Endodermal cell (in vitro differentiated cells): ENCODE measurements at regions not wholly inside any gene's neighbourhood (a gene's known extent, or its start where the extent isn't known, plus 50 kb on each side); places are given as distances from the start of the nearest gene placed in this dataset.
A peak's percentile ranks its signal among the peaks of the same experiment; 100 is the strongest.

Experiments
- DNase-seq: peaks from one replicate; pipeline ENCODE4 v3.0.0-alpha.2; 2017
- H3K27ac ChIP-seq: 2 replicates; pipeline ENCODE4 v1.5.1; 2013; ENCODE audit warnings: mild to moderate bottlenecking, low read depth, low read length, moderate library complexity
- H3K27me3 ChIP-seq: 2 replicates; pipeline ENCODE4 v1.6.1; 2013; ENCODE audit warnings: mild to moderate bottlenecking, low read length, moderate library complexity; ENCODE audit not compliant: insufficient read depth, control insufficient read depth, poor library complexity, severe bottlenecking
- H3K36me3 ChIP-seq: 2 replicates; pipeline ENCODE4 v1.7.0; 2013; ENCODE audit warnings: mild to moderate bottlenecking, low read length, moderate library complexity; ENCODE audit not compliant: control insufficient read depth, insufficient read depth
- H3K4me1 ChIP-seq: one replicate; pipeline ENCODE4 v1.7.0; 2013; ENCODE audit warnings: low read length; ENCODE audit not compliant: control insufficient read depth, insufficient read depth
- H3K4me3 ChIP-seq: 2 replicates; pipeline ENCODE4 v1.5.1; 2013; ENCODE audit warnings: mild to moderate bottlenecking, low read length, moderate library complexity
- H3K9ac ChIP-seq: 2 replicates; pipeline ENCODE4 v1.6.1; 2013; ENCODE audit warnings: mild to moderate bottlenecking, low read length, moderate library complexity; ENCODE audit not compliant: poor library complexity, severe bottlenecking; ENCODE audit errors: extremely low read depth
- H3K9me3 ChIP-seq: 2 replicates; pipeline ENCODE4 v1.6.1; 2013; ENCODE audit warnings: mild to moderate bottlenecking, low read length, moderate library complexity; ENCODE audit not compliant: control insufficient read depth
- H3K27ac Mint-ChIP-seq: 2 replicates; pipeline ENCODE4 v1.8.0; 2020; ENCODE audit warnings: mixed read lengths
- H3K27me3 Mint-ChIP-seq: 2 replicates; pipeline ENCODE4 v1.8.0; 2021; ENCODE audit warnings: mild to moderate bottlenecking, mixed read lengths; ENCODE audit not compliant: insufficient read depth
- H3K36me3 Mint-ChIP-seq: 2 replicates; pipeline ENCODE4 v1.8.0; 2020; ENCODE audit warnings: low read depth, mixed read lengths
- H3K4me1 Mint-ChIP-seq: 2 replicates; pipeline ENCODE4 v1.8.0; 2020; ENCODE audit warnings: mixed read lengths
- H3K4me3 Mint-ChIP-seq: 2 replicates; pipeline ENCODE4 v1.8.0; 2020; ENCODE audit warnings: mild to moderate bottlenecking, moderate library complexity, mixed read lengths
- H3K9me3 Mint-ChIP-seq: 2 replicates; pipeline ENCODE4 v1.8.0; 2020; ENCODE audit warnings: mild to moderate bottlenecking, mixed read lengths
- WGBS, 2 experiments: methylation state at CpG; one replicate each; pipeline versions ENCODE4 v1.1.5 to v1.1.7; 2013; ENCODE audit warnings: missing lambda C conversion rate in 2 of 2, mixed read lengths in 1 of 2; ENCODE audit not compliant: insufficient coverage in 1 of 2, insufficient read length in 1 of 2; 5-methylcytosine and 5-hydroxymethylcytosine counted together
- TF ChIP-seq, protein P1 (sequence below): fragments of 200-600 bp; sonication (generic); conservative IDR thresholded peaks from 2 replicates; pipeline ENCODE4 v1.5.0; 2021; ENCODE audit warnings: antibody characterized with exemption, mild to moderate bottlenecking

GRCh38 chr7:67306331-67306730 is 309.7 kb downstream of the TYW1 start:
- H3K27ac ChIP-seq, result no peak overlapping the region
- no peaks in the 10 kb centered on the region for H3K9me3 ChIP-seq
- Mint-ChIP-seq H3K4me3 (no peak overlapping the region), H3K36me3 (peaks cover 54% of the 10 kb centered on the region), H3K27me3 (no peaks in the 10 kb centered on the region), H3K4me1 (peaks cover 3% of the 10 kb centered on the region), H3K27ac (peak overlapping the region; percentile 27), H3K9me3 (no peaks in the 10 kb centered on the region)
- H3K4me3 ChIP-seq, result no peak overlapping the region
- no peaks in the 10 kb centered on the region for H3K4me1 ChIP-seq
- no peak for DNase-seq
- 90 to 97% methylated on average over 2 to 3 of the region's 3 CpGs for WGBS, 2 experiments
- TF ChIP-seq, protein P1, sequence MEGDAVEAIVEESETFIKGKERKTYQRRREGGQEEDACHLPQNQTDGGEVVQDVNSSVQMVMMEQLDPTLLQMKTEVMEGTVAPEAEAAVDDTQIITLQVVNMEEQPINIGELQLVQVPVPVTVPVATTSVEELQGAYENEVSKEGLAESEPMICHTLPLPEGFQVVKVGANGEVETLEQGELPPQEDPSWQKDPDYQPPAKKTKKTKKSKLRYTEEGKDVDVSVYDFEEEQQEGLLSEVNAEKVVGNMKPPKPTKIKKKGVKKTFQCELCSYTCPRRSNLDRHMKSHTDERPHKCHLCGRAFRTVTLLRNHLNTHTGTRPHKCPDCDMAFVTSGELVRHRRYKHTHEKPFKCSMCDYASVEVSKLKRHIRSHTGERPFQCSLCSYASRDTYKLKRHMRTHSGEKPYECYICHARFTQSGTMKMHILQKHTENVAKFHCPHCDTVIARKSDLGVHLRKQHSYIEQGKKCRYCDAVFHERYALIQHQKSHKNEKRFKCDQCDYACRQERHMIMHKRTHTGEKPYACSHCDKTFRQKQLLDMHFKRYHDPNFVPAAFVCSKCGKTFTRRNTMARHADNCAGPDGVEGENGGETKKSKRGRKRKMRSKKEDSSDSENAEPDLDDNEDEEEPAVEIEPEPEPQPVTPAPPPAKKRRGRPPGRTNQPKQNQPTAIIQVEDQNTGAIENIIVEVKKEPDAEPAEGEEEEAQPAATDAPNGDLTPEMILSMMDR, result no peak
- no peak overlapping the region for H3K9ac ChIP-seq
- H3K27me3 ChIP-seq, result no peaks in the 10 kb centered on the region
- H3K36me3 ChIP-seq, result peaks cover 62% of the 10 kb centered on the region

GRCh38 chr7:67309764-67310549 is 313.3 kb downstream of the TYW1 start:
- H3K4me3 ChIP-seq, result no peak overlapping the region
- H3K4me1 ChIP-seq, result no peaks in the 10 kb centered on the region
- no peak overlapping the region for H3K27ac Mint-ChIP-seq
- H3K4me3 Mint-ChIP-seq, result no peak overlapping the region
- DNase-seq, result no peak
- no peaks in the 10 kb centered on the region for H3K9me3 Mint-ChIP-seq
- TF ChIP-seq, protein P1, result no peak
- WGBS, 2 experiments, result 90 to 95% methylated on average over 4 of the region's 4 CpGs
- no peaks in the 10 kb centered on the region for H3K27me3 Mint-ChIP-seq
- H3K27me3 ChIP-seq, result no peaks in the 10 kb centered on the region
- peaks cover 93% of the 10 kb centered on the region for H3K36me3 ChIP-seq
- no peak overlapping the region for H3K9ac ChIP-seq
- no peaks in the 10 kb centered on the region for H3K4me1 Mint-ChIP-seq
- H3K9me3 ChIP-seq, result no peaks in the 10 kb centered on the region
- H3K36me3 Mint-ChIP-seq, result peaks cover 75% of the 10 kb centered on the region
- no peak overlapping the region for H3K27ac ChIP-seq

- Histone ChIP-seq H3K9ac (no peak overlapping the region), H3K4me3 (no peak overlapping the region), H3K27me3 (no peaks in the 10 kb centered on the region), H3K27ac (no peak overlapping the region), H3K36me3 (peaks cover 85% of the 10 kb centered on the region), H3K4me1 (no peaks in the 10 kb centered on the region), H3K9me3 (no peaks in the 10 kb centered on the region)
- Mint-ChIP-seq H3K27me3 (no peaks in the 10 kb centered on the region), H3K27ac (no peak overlapping the region), H3K36me3 (peaks cover 81% of the 10 kb centered on the region), H3K9me3 (no peaks in the 10 kb centered on the region), H3K4me1 (no peaks in the 10 kb centered on the region), H3K4me3 (no peak overlapping the region)
- DNase-seq, result no peak
- TF ChIP-seq, protein P1, result no peak
- WGBS, 2 experiments, result 80 to 95% methylated on average over 1 to 2 of the region's 2 CpGs
These were observed 315.3 kb downstream of the TYW1 start for GRCh38 chr7:67311901-67312300.
